HG03280 (cell line): ENCODE measurements at regions not wholly inside any gene's neighbourhood (a gene's known extent, or its start where the extent isn't known, plus 50 kb on each side); places are given as distances from the start of the nearest gene placed in this dataset.
"Not testable (repeated sequence)": the region's sequence is repeated elsewhere in the genome, so short reads cannot be mapped to it uniquely, and the experiment has no call there.

Experiments
- ATAC-seq: cut with Tn5 transposase; IDR thresholded peaks from one replicate; pipeline ENCODE4 v1.9.1; 2021; ENCODE audit warnings: mild to moderate bottlenecking, moderate library complexity; ENCODE audit not compliant: unreplicated experiment

- no peak for ATAC-seq
Observed at GRCh38 chrX:109184506-109185139, 297.3 kb downstream of the GUCY2F start.

GRCh38 chrX:109172091-109172602, 309.7 kb downstream of the GUCY2F start:
- no peak for ATAC-seq

GRCh38 chrX:109155161-109155560, 326.7 kb downstream of the GUCY2F start:
- no peak for ATAC-seq

- ATAC-seq: not testable (repeated sequence)
Observed at GRCh38 chrX:109144173-109144572, 337.7 kb downstream of the GUCY2F start.

GRCh38 chrX:109140463-109140862, 341.4 kb downstream of the GUCY2F start:
- no peak for ATAC-seq

- no peak for ATAC-seq
Observed at GRCh38 chrX:109134777-109135176, 347.1 kb downstream of the GUCY2F start.

GRCh38 chrX:109125304-109125703, 356.6 kb downstream of the GUCY2F start:
- no peak for ATAC-seq

GRCh38 chrX:109089359-109089758, 353.0 kb upstream of the IRS4 start:
- no peak for ATAC-seq

GRCh38 chrX:109077788-109078187, 341.4 kb upstream of the IRS4 start:
- no peak for ATAC-seq

- not testable (repeated sequence) for ATAC-seq
Observed at GRCh38 chrX:109054181-109054581, 317.8 kb upstream of the IRS4 start.

GRCh38 chrX:109049903-109050302, 313.5 kb upstream of the IRS4 start:
- ATAC-seq: no peak

GRCh38 chrX:109049416-109049815, 313.1 kb upstream of the IRS4 start:
- no peak for ATAC-seq

GRCh38 chrX:109040057-109040456, 303.7 kb upstream of the IRS4 start:
- ATAC-seq: no peak

- no peak for ATAC-seq
Observed at GRCh38 chrX:109036624-109037023, 300.3 kb upstream of the IRS4 start.

GRCh38 chrX:108993909-108994308, 257.5 kb upstream of the IRS4 start:
- ATAC-seq: no peak

GRCh38 chrX:108972899-108973298, 236.5 kb upstream of the IRS4 start:
- ATAC-seq: not testable (repeated sequence)

GRCh38 chrX:108947205-108947604, 210.8 kb upstream of the IRS4 start:
- ATAC-seq: no peak

- ATAC-seq: no peak
Observed at GRCh38 chrX:108946531-108946930, 210.2 kb upstream of the IRS4 start.

GRCh38 chrX:108945883-108946523, 209.6 kb upstream of the IRS4 start:
- no peak for ATAC-seq

GRCh38 chrX:108914791-108915190, 178.4 kb upstream of the IRS4 start:
- no peak for ATAC-seq

GRCh38 chrX:108903831-108904230, 167.5 kb upstream of the IRS4 start:
- ATAC-seq: not testable (repeated sequence)

- no peak for ATAC-seq
Observed at GRCh38 chrX:108900333-108900732, 164.0 kb upstream of the IRS4 start.
